Astrocyte of the spinal cord (primary cell): ENCODE measurements at regions not wholly inside any gene's neighbourhood (a gene's known extent, or its start where the extent isn't known, plus 50 kb on each side); places are given as distances from the start of the nearest gene placed in this dataset.

Experiments
- DNase-seq: peaks from one replicate; pipeline ENCODE4 v3.0.0; 2011; ENCODE audit warnings: low read depth, low spot score
- H3K4me3 ChIP-seq: 2 replicates; pipeline ENCODE4 v1.5.1; 2011; ENCODE audit warnings: low read depth, mild to moderate bottlenecking, low read length, moderate library complexity
- CTCF ChIP-seq: IDR thresholded peaks from 2 replicates; pipeline ENCODE4 v1.5.1; 2012; ENCODE audit warnings: low read depth, mild to moderate bottlenecking, low read length, inconsistent platforms
- in situ Hi-C: cut with HindIII; loops from 2 replicates; pipeline ENCODE4 v1.10.0; 2017; ENCODE audit warnings: low sequenced_read_pairs

DNA sequence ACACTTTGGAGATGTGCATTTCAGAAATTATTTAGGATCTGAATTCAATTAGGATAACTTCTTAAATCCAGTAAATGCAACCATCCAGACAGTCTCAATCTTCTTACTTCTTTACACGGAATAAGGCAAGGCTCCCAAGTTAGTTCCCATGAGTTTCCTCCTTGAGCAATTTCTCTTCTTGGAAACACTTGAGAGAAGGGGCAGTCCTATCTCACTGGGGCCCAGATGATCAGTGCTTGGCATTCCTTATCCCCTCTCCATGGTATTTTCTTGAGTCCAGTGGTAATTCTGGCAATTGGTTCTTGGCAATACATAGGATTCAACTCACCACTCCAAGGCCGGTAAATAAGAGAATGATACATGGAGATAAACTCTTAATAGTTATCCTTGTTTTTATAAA is 87.1 kb upstream of the PTHLH start:
- TF ChIP-seq CTCF, result no peak
- in situ Hi-C loops, result no loop called here

GRCh38 chr12:28060871-28061270 is 88.3 kb upstream of the PTHLH start:
- in situ Hi-C loops, result no loop called here
- no peak for TF ChIP-seq CTCF
- DNase-seq, result no peak
- H3K4me3 ChIP-seq, result no peak overlapping the region

More for the DNA sequence above, 87.1 kb upstream of the PTHLH start:
- no peak for DNase-seq
- no peak overlapping the region for H3K4me3 ChIP-seq

- DNase-seq, result no peak
- TF ChIP-seq CTCF, result no peak
- in situ Hi-C loops, result no loop called here
- H3K4me3 ChIP-seq, result no peak overlapping the region
These were observed 90.9 kb upstream of the PTHLH start for GRCh38 chr12:28063355-28063880.

DNA sequence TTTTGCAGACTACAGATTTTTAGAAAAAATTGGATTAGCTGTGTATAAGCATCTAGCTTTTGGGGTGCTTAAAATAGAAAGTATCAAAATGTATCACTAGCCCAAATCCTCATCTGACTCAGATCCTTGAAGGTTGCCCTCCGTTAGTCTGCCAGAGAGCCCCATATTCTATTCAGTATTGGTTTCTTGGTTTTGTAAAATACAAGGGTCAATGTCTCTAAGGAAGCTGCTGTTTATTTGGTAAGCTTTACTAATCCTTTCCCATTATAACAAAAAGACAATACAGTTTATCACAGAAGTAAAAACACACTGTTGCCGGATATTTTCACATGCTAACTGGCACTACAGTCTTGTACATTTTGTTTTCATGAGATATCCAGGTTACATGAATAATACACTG is 92.8 kb upstream of the PTHLH start:
- TF ChIP-seq CTCF, result no peak
- in situ Hi-C loops, result no loop called here
- DNase-seq, result no peak
- no peak overlapping the region for H3K4me3 ChIP-seq

- in situ Hi-C loops, result no loop called here
- no peak overlapping the region for H3K4me3 ChIP-seq
- no peak for DNase-seq
- no peak for TF ChIP-seq CTCF
These were observed 93.5 kb upstream of the PTHLH start for GRCh38 chr12:28065889-28066630.

GRCh38 chr12:28066879-28067278 is 94.3 kb upstream of the PTHLH start:
- in situ Hi-C loops, result no loop called here
- TF ChIP-seq CTCF, result no peak
- H3K4me3 ChIP-seq, result no peak overlapping the region
- no peak for DNase-seq
